ENCODE measurements at regions not wholly inside any gene's neighbourhood (a gene's known extent, or its start where the extent isn't known, plus 50 kb on each side); places are given as distances from the start of the nearest gene placed in this dataset.

GRCh38 chr3:59320080-59320479 lies 270.3 kb upstream of the CFAP20DC start:
- TF ChIP-seq POLR2A (IDR thresholded peaks at IDR 0.05): no peak
- TF ChIP-seq CTCF (IDR thresholded peaks at IDR 0.05): no peak

GRCh38 chr3:59319442-59319841 lies 269.6 kb upstream of the CFAP20DC start:
- no peak overlapping the region for H3K27ac ChIP-seq
- H3K27me3 ChIP-seq: no peaks in the 10 kb centered on the region
- WGBS, 4 donors: 74 to 79% (median 75%) methylated on average over 4 of the region's 4 CpGs
- H3K4me1 ChIP-seq (replicated peaks in 1 of 2): no peaks in the 10 kb centered on the region
- no peaks in the 10 kb centered on the region for H3K36me3 ChIP-seq (replicated peaks in 1 of 2)
- no peak overlapping the region for H3K4me3 ChIP-seq
- DNase-seq: no peak
- intact Hi-C loops (cut with DNase I): no loop called here
- TF ChIP-seq POLR2A (IDR thresholded peaks at IDR 0.05) (no peak), CTCF (IDR thresholded peaks at IDR 0.05) (no peak)
- H3K9me3 ChIP-seq (replicated peaks in 1 of 3): no peaks in the 10 kb centered on the region

More at GRCh38 chr3:59320080-59320479, 270.3 kb upstream of the CFAP20DC start:
- DNase-seq: no peak
- Histone ChIP-seq H3K9me3 (replicated peaks in 1 of 3) (no peaks in the 10 kb centered on the region), H3K4me1 (replicated peaks in 1 of 2) (no peaks in the 10 kb centered on the region), H3K36me3 (replicated peaks in 1 of 2) (no peaks in the 10 kb centered on the region), H3K4me3 (no peak overlapping the region), H3K27ac (no peak overlapping the region), H3K27me3 (no peaks in the 10 kb centered on the region)
- 76 to 98% (median 84%) methylated on average over 4 of the region's 4 CpGs for WGBS, 4 donors
- intact Hi-C loops (cut with DNase I): no loop called here

- intact Hi-C loops (cut with DNase I): no loop called here
Measured at GRCh38 chr3:59318881-59319280, 269.1 kb upstream of the CFAP20DC start.

GRCh38 chr3:59317386-59317785 lies 267.6 kb upstream of the CFAP20DC start:
- H3K27ac ChIP-seq: no peak overlapping the region
- H3K4me1 ChIP-seq (replicated peaks in 1 of 2): no peaks in the 10 kb centered on the region
- 75 to 84% (median 82%) methylated on average over 6 of the region's 6 CpGs for WGBS, 4 donors
- intact Hi-C loops (cut with DNase I): no loop called here
- TF ChIP-seq CTCF (IDR thresholded peaks at IDR 0.05) (no peak), POLR2A (IDR thresholded peaks at IDR 0.05) (no peak)
- no peaks in the 10 kb centered on the region for H3K9me3 ChIP-seq (replicated peaks in 1 of 3)
- H3K4me3 ChIP-seq: no peak overlapping the region
- no peak for DNase-seq
- H3K27me3 ChIP-seq: no peaks in the 10 kb centered on the region
- no peaks in the 10 kb centered on the region for H3K36me3 ChIP-seq (replicated peaks in 1 of 2)

More at GRCh38 chr3:59318881-59319280, 269.1 kb upstream of the CFAP20DC start:
- Histone ChIP-seq H3K36me3 (replicated peaks in 1 of 2) (no peaks in the 10 kb centered on the region), H3K4me3 (no peak overlapping the region), H3K27ac (no peak overlapping the region), H3K9me3 (replicated peaks in 1 of 3) (no peaks in the 10 kb centered on the region), H3K4me1 (replicated peaks in 1 of 2) (no peaks in the 10 kb centered on the region), H3K27me3 (no peaks in the 10 kb centered on the region)
- TF ChIP-seq CTCF (IDR thresholded peaks at IDR 0.05) (no peak), POLR2A (IDR thresholded peaks at IDR 0.05) (no peak)
- WGBS, 4 donors: 35 to 44% (median 41%) methylated on average over 1 of the region's 1 CpG
- no peak for DNase-seq
